ENCODE measurements at regions not wholly inside any gene's neighbourhood (a gene's known extent, or its start where the extent isn't known, plus 50 kb on each side); places are given as distances from the start of the nearest gene placed in this dataset.

- no peak overlapping the region for H3K9ac ChIP-seq (ENCODE audit: insufficient read depth, low read length, poor library complexity, severe bottlenecking)
- H4K20me1 ChIP-seq (ENCODE audit: insufficient read depth, low read length), result no peaks in the 10 kb centered on the region
- Mint-ChIP-seq H3K27me3 (ENCODE audit: low read depth in 3 of 3) (peaks cover 0 to 2% (median 0%) of the 10 kb centered on the region in 3 donors), H3K4me3 (no peak overlapping the region), H3K9me3 (peaks cover 3 to 19% (median 8%) of the 10 kb centered on the region in 7 donors), H3K27ac (no peak overlapping the region), H3K4me1 (no peaks in the 10 kb centered on the region), H3K36me3 (no peaks in the 10 kb centered on the region)
- intact Hi-C loops (cut with micrococcal nuclease), result no loop called here
- WGBS (ENCODE audit: insufficient coverage), result 94% methylated on average over 9 of the region's 10 CpGs
- TF ChIP-seq CTCF (IDR thresholded peaks at IDR 0.05), result no peak
- DNase-seq, result no peak
- H3K4me3 ChIP-seq (replicated peaks in 1 of 3; ENCODE audit: low read depth in 2 of 3, low read length in 3 of 3), result no peak overlapping the region
- H3K9me3 ChIP-seq (replicated peaks in 1 of 2; ENCODE audit: control insufficient read depth in 1 of 2, insufficient read depth in 1 of 2, low read length in 2 of 2), result peaks cover 0 to 10% of the 10 kb centered on the region in 2 donors
- H3K4me2 ChIP-seq (replicated peaks; ENCODE audit: extremely low read depth, low read length, poor library complexity, severe bottlenecking), result no peak overlapping the region
- H3K36me3 ChIP-seq (replicated peaks in 1 of 2; ENCODE audit: control insufficient read depth in 1 of 2, insufficient read depth in 2 of 2, low read length in 2 of 2), result no peaks in the 10 kb centered on the region
- no peaks in the 10 kb centered on the region for H3K27me3 ChIP-seq (ENCODE audit: control insufficient read depth in 2 of 2, insufficient read depth in 2 of 2, low read length in 2 of 2)
- no peaks in the 10 kb centered on the region for H3K4me1 ChIP-seq (ENCODE audit: control insufficient read depth in 1 of 2, insufficient read depth in 2 of 2, low read length in 2 of 2)
- no peak overlapping the region for H2AFZ ChIP-seq (ENCODE audit: insufficient read depth, low read depth, low read length, poor library complexity, severe bottlenecking)
- H3K27ac ChIP-seq (ENCODE audit: low read depth in 1 of 2, low read length in 2 of 2), result no peak overlapping the region
- H3K79me2 ChIP-seq (ENCODE audit: insufficient read depth, low read length), result no peaks in the 10 kb centered on the region
Observed at GRCh38 chr2:186979439-186980116, 130.6 kb upstream of the ZSWIM2 start.

GRCh38 chr2:186977433-186978045 is 128.6 kb upstream of the ZSWIM2 start:
- no peaks in the 10 kb centered on the region for H4K20me1 ChIP-seq (ENCODE audit: insufficient read depth, low read length)
- no peak overlapping the region for H3K27ac ChIP-seq (ENCODE audit: low read depth in 1 of 2, low read length in 2 of 2)
- peaks cover 0 to 5% (median 0%) of the 10 kb centered on the region in 3 donors for H3K27me3 Mint-ChIP-seq (ENCODE audit: low read depth in 3 of 3)
- H2AFZ ChIP-seq (ENCODE audit: insufficient read depth, low read depth, low read length, poor library complexity, severe bottlenecking), result no peak overlapping the region
- TF ChIP-seq CTCF (IDR thresholded peaks at IDR 0.05), result no peak
- no peak for DNase-seq
- H3K36me3 ChIP-seq (replicated peaks in 1 of 2; ENCODE audit: control insufficient read depth in 1 of 2, insufficient read depth in 2 of 2, low read length in 2 of 2), result no peaks in the 10 kb centered on the region
- H3K4me3 Mint-ChIP-seq, result no peak overlapping the region
- no peak overlapping the region for H3K4me2 ChIP-seq (replicated peaks; ENCODE audit: extremely low read depth, low read length, poor library complexity, severe bottlenecking)
- H3K4me3 ChIP-seq (replicated peaks in 1 of 3; ENCODE audit: low read depth in 2 of 3, low read length in 3 of 3), result no peak overlapping the region
- no peaks in the 10 kb centered on the region for H3K4me1 ChIP-seq (ENCODE audit: control insufficient read depth in 1 of 2, insufficient read depth in 2 of 2, low read length in 2 of 2)
- WGBS (ENCODE audit: insufficient coverage), result 84% methylated on average over 2 of the region's 3 CpGs
- H3K27ac Mint-ChIP-seq, result no peak overlapping the region
- H3K4me1 Mint-ChIP-seq, result no peaks in the 10 kb centered on the region
- no peaks in the 10 kb centered on the region for H3K27me3 ChIP-seq (ENCODE audit: control insufficient read depth in 2 of 2, insufficient read depth in 2 of 2, low read length in 2 of 2)
- no peak overlapping the region for H3K9ac ChIP-seq (ENCODE audit: insufficient read depth, low read length, poor library complexity, severe bottlenecking)
- intact Hi-C loops (cut with micrococcal nuclease), result no loop called here
- peaks cover 0 to 3% of the 10 kb centered on the region in 2 donors for H3K9me3 ChIP-seq (replicated peaks in 1 of 2; ENCODE audit: control insufficient read depth in 1 of 2, insufficient read depth in 1 of 2, low read length in 2 of 2)
- H3K36me3 Mint-ChIP-seq, result no peaks in the 10 kb centered on the region
- no peaks in the 10 kb centered on the region for H3K79me2 ChIP-seq (ENCODE audit: insufficient read depth, low read length)
- H3K9me3 Mint-ChIP-seq, result peaks cover 3 to 15% (median 5%) of the 10 kb centered on the region in 7 donors
